Mesendoderm (in vitro differentiated cells): ENCODE measurements at regions not wholly inside any gene's neighbourhood (a gene's known extent, or its start where the extent isn't known, plus 50 kb on each side); places are given as distances from the start of the nearest gene placed in this dataset.
"Not testable (repeated sequence)": the region's sequence is repeated elsewhere in the genome, so short reads cannot be mapped to it uniquely, and the experiment has no call there.

Source experiments
- DNase-seq: peaks from one replicate; pipeline ENCODE4 v3.0.0; 2013
- H2AK5ac ChIP-seq: 2 replicates; pipeline ENCODE4 v1.6.1; 2013; ENCODE audit warnings: low read length, inconsistent platforms
- H2BK120ac ChIP-seq: 2 replicates; pipeline ENCODE4 v1.6.1; 2013; ENCODE audit warnings: low read depth, mild to moderate bottlenecking, low read length, moderate library complexity, mixed read lengths
- H2BK15ac ChIP-seq: replicated peaks from 2 replicates; pipeline ENCODE4 v1.6.1; 2013; ENCODE audit warnings: low read depth, mild to moderate bottlenecking, moderate library complexity
- H2BK5ac ChIP-seq: 2 replicates; pipeline ENCODE4 v1.6.1; 2013; ENCODE audit warnings: low read length, inconsistent platforms
- H3K18ac ChIP-seq: 2 replicates; pipeline ENCODE4 v1.6.1; 2013; ENCODE audit warnings: mild to moderate bottlenecking, low read length, mixed read lengths
- H3K23ac ChIP-seq: one replicate; pipeline ENCODE4 v1.6.1; 2013; ENCODE audit warnings: low read length
- H3K27ac ChIP-seq: 2 replicates; pipeline ENCODE4 v1.5.1; 2013; ENCODE audit warnings: low read depth, mild to moderate bottlenecking, inconsistent platforms, low read length, moderate library complexity
- H3K27me3 ChIP-seq: 2 replicates; pipeline ENCODE4 v1.6.1; 2013; ENCODE audit warnings: low read length, control low read depth, mild to moderate bottlenecking, inconsistent platforms; ENCODE audit not compliant: insufficient read depth, poor library complexity
- H3K36me3 ChIP-seq: 2 replicates; pipeline ENCODE4 v1.6.1; 2013; ENCODE audit warnings: low read length, inconsistent platforms; ENCODE audit not compliant: control insufficient read depth, insufficient read depth
- H3K4ac ChIP-seq: one replicate; pipeline ENCODE4 v1.6.1; 2013; ENCODE audit warnings: low read depth, mild to moderate bottlenecking, low read length, moderate library complexity
- H3K4me1 ChIP-seq: 2 replicates; pipeline ENCODE4 v1.6.1; 2013; ENCODE audit warnings: low read depth, low read length, inconsistent platforms; ENCODE audit not compliant: control insufficient read depth
- H3K4me2 ChIP-seq: 2 replicates; pipeline ENCODE4 v1.6.1; 2013; ENCODE audit warnings: low read length
- H3K4me3 ChIP-seq: 2 replicates; pipeline ENCODE4 v1.5.1; 2013; ENCODE audit warnings: mild to moderate bottlenecking, low read length
- H3K56ac ChIP-seq: one replicate; pipeline ENCODE4 v1.6.1; 2013; ENCODE audit warnings: low read length
- H3K79me1 ChIP-seq: 2 replicates; pipeline ENCODE4 v1.6.1; 2013; ENCODE audit warnings: low read length, inconsistent platforms
- H3K79me2 ChIP-seq: 2 replicates; pipeline ENCODE4 v1.6.1; 2013; ENCODE audit warnings: mild to moderate bottlenecking, low read length; ENCODE audit not compliant: control insufficient read depth, insufficient read depth
- H3K9ac ChIP-seq: 2 replicates; pipeline ENCODE4 v1.6.1; 2013; ENCODE audit warnings: low read length, inconsistent platforms
- H4K5ac ChIP-seq: one replicate; pipeline ENCODE4 v1.6.1; 2013; ENCODE audit warnings: low read length
- H4K8ac ChIP-seq: one replicate; pipeline ENCODE4 v1.6.1; 2013; ENCODE audit warnings: low read depth, mild to moderate bottlenecking, control low read depth, low read length, moderate library complexity
- WGBS: extraction: QIAGEN DNeasy Blood & Tissue Kit; methylation state at CpG from one replicate; pipeline ENCODE4 v1.1.7; 2013; ENCODE audit warnings: low lambda C conversion rate, missing lambda C conversion rate; ENCODE audit not compliant: insufficient coverage; ENCODE audit errors: extremely low coverage; 5-methylcytosine and 5-hydroxymethylcytosine counted together

- Histone ChIP-seq H4K8ac (no peak overlapping the region), H3K27ac (no peak overlapping the region), H3K79me1 (no peaks in the 10 kb centered on the region), H3K4me1 (no peaks in the 10 kb centered on the region), H3K18ac (no peak overlapping the region), H2BK5ac (no peak overlapping the region), H3K4ac (no peak overlapping the region), H3K56ac (no peak overlapping the region), H2BK15ac (no peak overlapping the region), H3K9ac (no peak overlapping the region), H3K4me2 (no peak overlapping the region), H3K27me3 (no peaks in the 10 kb centered on the region), H4K5ac (no peak overlapping the region), H2AK5ac (no peak overlapping the region), H3K36me3 (no peaks in the 10 kb centered on the region), H2BK120ac (no peak overlapping the region), H3K23ac (no peak overlapping the region), H3K4me3 (no peak overlapping the region), H3K79me2 (no peaks in the 10 kb centered on the region)
- WGBS = no CpG with 5 or more reads among the region's 13 CpGs
- no peak for DNase-seq
Observed at GRCh38 chr6:170140129-170140528, 150.7 kb downstream of the DLL1 start.

GRCh38 chr6:170139531-170139930 is 151.3 kb downstream of the DLL1 start:
- Histone ChIP-seq H2BK15ac (no peak overlapping the region), H3K27me3 (no peaks in the 10 kb centered on the region)
- no CpG with 5 or more reads among the region's 22 CpGs for WGBS

GRCh38 chr6:170139046-170139445 is 151.8 kb downstream of the DLL1 start:
- H3K27ac ChIP-seq = not testable (repeated sequence)

More at GRCh38 chr6:170139531-170139930, 151.3 kb downstream of the DLL1 start:
- H2BK120ac ChIP-seq = no peak overlapping the region
- H2BK5ac ChIP-seq = no peak overlapping the region
- no peak overlapping the region for H3K4me3 ChIP-seq
- H3K9ac ChIP-seq = no peak overlapping the region
- H3K18ac ChIP-seq = no peak overlapping the region
- no peak overlapping the region for H3K4ac ChIP-seq
- H3K23ac ChIP-seq = no peak overlapping the region
- no peaks in the 10 kb centered on the region for H3K4me1 ChIP-seq
- H3K27ac ChIP-seq = no peak overlapping the region
- no peak overlapping the region for H3K4me2 ChIP-seq
- H4K5ac ChIP-seq = no peak overlapping the region
- H2AK5ac ChIP-seq = no peak overlapping the region
- no peaks in the 10 kb centered on the region for H3K79me2 ChIP-seq
- no peak for DNase-seq
- H3K36me3 ChIP-seq = no peaks in the 10 kb centered on the region
- no peak overlapping the region for H3K56ac ChIP-seq
- H4K8ac ChIP-seq = no peak overlapping the region
- H3K79me1 ChIP-seq = no peaks in the 10 kb centered on the region

GRCh38 chr6:170137911-170138910 is 152.7 kb downstream of the DLL1 start:
- Histone ChIP-seq H3K27ac (no peak overlapping the region), H2BK5ac (no peak overlapping the region), H3K36me3 (no peaks in the 10 kb centered on the region), H3K27me3 (no peaks in the 10 kb centered on the region), H2BK120ac (no peak overlapping the region), H2AK5ac (no peak overlapping the region), H3K4me1 (no peaks in the 10 kb centered on the region), H2BK15ac (no peak overlapping the region), H4K5ac (no peak overlapping the region), H3K79me1 (no peaks in the 10 kb centered on the region), H3K4me3 (no peak overlapping the region), H3K56ac (no peak overlapping the region), H3K79me2 (no peaks in the 10 kb centered on the region), H3K9ac (no peak overlapping the region), H3K4me2 (no peak overlapping the region), H3K23ac (no peak overlapping the region), H3K4ac (no peak overlapping the region), H4K8ac (no peak overlapping the region), H3K18ac (no peak overlapping the region)
- no peak for DNase-seq
- 100% methylated on average over 3 of the region's 40 CpGs for WGBS

More at GRCh38 chr6:170139046-170139445, 151.8 kb downstream of the DLL1 start:
- H3K79me2 ChIP-seq, H3K36me3 ChIP-seq, H3K4me2 ChIP-seq, H3K23ac ChIP-seq, DNase-seq, H2AK5ac ChIP-seq, H4K8ac ChIP-seq, H4K5ac ChIP-seq, H2BK15ac ChIP-seq, H3K4ac ChIP-seq, H3K4me1 ChIP-seq, H3K18ac ChIP-seq, H3K56ac ChIP-seq, H2BK5ac ChIP-seq, H3K27me3 ChIP-seq, H3K4me3 ChIP-seq, H3K9ac ChIP-seq, H2BK120ac ChIP-seq, H3K79me1 ChIP-seq: not testable (repeated sequence)
- no CpG with 5 or more reads among the region's 24 CpGs for WGBS

GRCh38 chr6:170137176-170137891 is 153.5 kb downstream of the DLL1 start:
- no peak overlapping the region for H3K4ac ChIP-seq
- H3K18ac ChIP-seq = no peak overlapping the region
- no peaks in the 10 kb centered on the region for H3K4me1 ChIP-seq
- no peak overlapping the region for H4K8ac ChIP-seq
- no peaks in the 10 kb centered on the region for H3K79me1 ChIP-seq
- no peaks in the 10 kb centered on the region for H3K79me2 ChIP-seq
- no peak overlapping the region for H3K27ac ChIP-seq
- no peak overlapping the region for H3K4me2 ChIP-seq
- WGBS = no CpG with 5 or more reads among the region's 50 CpGs
- H2BK5ac ChIP-seq = no peak overlapping the region
- no peaks in the 10 kb centered on the region for H3K27me3 ChIP-seq
- no peak overlapping the region for H4K5ac ChIP-seq
- H3K56ac ChIP-seq = no peak overlapping the region
- H3K36me3 ChIP-seq = no peaks in the 10 kb centered on the region
- no peak overlapping the region for H3K4me3 ChIP-seq
- H2BK120ac ChIP-seq = no peak overlapping the region
- no peak overlapping the region for H2AK5ac ChIP-seq
- no peak overlapping the region for H2BK15ac ChIP-seq
- H3K9ac ChIP-seq = no peak overlapping the region
- H3K23ac ChIP-seq = no peak overlapping the region
- no peak for DNase-seq
